ENCODE measurements at regions not wholly inside any gene's neighbourhood (a gene's known extent, or its start where the extent isn't known, plus 50 kb on each side); places are given as distances from the start of the nearest gene placed in this dataset.

- TF ChIP-seq CTCF (IDR thresholded peaks at IDR 0.05; ENCODE audit: low read depth, low read length) (no peak), EZH2phosphoT487 (IDR thresholded peaks at IDR 0.05; ENCODE audit: low read depth) (no peak)
Observed at GRCh38 chr13:34567597-34567996, 374.5 kb upstream of the NBEA start.

All from OCI-LY3 (cell line).